H1 (cell line): ENCODE measurements at regions not wholly inside any gene's neighbourhood (a gene's known extent, or its start where the extent isn't known, plus 50 kb on each side); places are given as distances from the start of the nearest gene placed in this dataset.

Experiments
- CHD7 ChIP-seq: fragments of 300-600 bp; sonication (generic); IDR thresholded peaks from 2 replicates; pipeline ENCODE4 v1.7.1; 2012; ENCODE audit warnings: low read length, moderate library complexity, mild to moderate bottlenecking, inconsistent platforms; ENCODE audit not compliant: insufficient replicate concordance
- EP300 ChIP-seq, 2 experiments: IDR thresholded peaks; 1 replicate in 1 of 2; 2 replicates in 1 of 2; pipeline ENCODE4 v1.6.1; 2011 to 2012; ENCODE audit warnings: low read depth in 2 of 2, low read length in 2 of 2, mild to moderate bottlenecking in 2 of 2, borderline replicate concordance in 1 of 2, inconsistent platforms in 1 of 2, moderate library complexity in 1 of 2
- POLR2AphosphoS5 ChIP-seq: IDR thresholded peaks from 2 replicates; pipeline ENCODE4 v1.6.1; 2011; ENCODE audit warnings: low read depth, low read length
- SIX5 ChIP-seq: IDR thresholded peaks from 2 replicates; pipeline ENCODE4 v1.6.1; 2011; ENCODE audit warnings: mild to moderate bottlenecking, low read depth, low read length

GRCh38 chr6:11432713-11433450 lies 104.7 kb upstream of the TMEM170B start (continued):
- TF ChIP-seq CHD7 (no peak), POLR2AphosphoS5 (no peak), SIX5 (no peak), EP300 (IDR thresholded peaks at IDR 0.05; ENCODE audit: borderline replicate concordance in 1 of 2, low read depth in 2 of 2, low read length in 2 of 2) (no peak)
